Adrenal gland (tissue), 9 donors: ENCODE measurements at regions not wholly inside any gene's neighbourhood (a gene's known extent, or its start where the extent isn't known, plus 50 kb on each side); places are given as distances from the start of the nearest gene placed in this dataset.
"Not testable (repeated sequence)": the region's sequence is repeated elsewhere in the genome, so short reads cannot be mapped to it uniquely, and the experiment has no call there.

Experiments used
- DNase-seq, 7 donors: peaks; one replicate each; pipeline ENCODE4 v3.0.0-alpha.2; 2019 to 2020
- H3K27ac ChIP-seq, 5 donors: fragments of 200-600 bp; sonication (generic) in 4 of 5; 1 replicate in 3 of 5; 2 replicates in 2 of 5; pipeline versions ENCODE4 v1.5.1 to v1.8.0; 2016 to 2020; ENCODE audit warnings: mild to moderate bottlenecking in 1 of 5
- H3K27me3 ChIP-seq: fragments of 200-600 bp; 2 replicates; pipeline ENCODE4 v1.8.0; 2021
- H3K36me3 ChIP-seq, 2 donors: fragments of 200-600 bp; replicated peaks in 1 of 2; 1 replicate in 1 of 2; 2 replicates in 1 of 2; pipeline versions ENCODE4 v1.5.1 to v1.8.0; 2018 to 2022
- H3K4me1 ChIP-seq, 2 donors: fragments of 200-600 bp; replicated peaks in 1 of 2; 1 replicate in 1 of 2; 2 replicates in 1 of 2; pipeline versions ENCODE4 v1.5.1 to v1.8.0; 2018 to 2021
- H3K4me3 ChIP-seq, 4 donors: fragments of 200-600 bp; sonication (generic) in 3 of 4; one replicate each; pipeline ENCODE4 v1.5.1; 2016 to 2018
- H3K9me3 ChIP-seq, 3 donors: fragments of 200-600 bp; sonication (generic) in 1 of 3; replicated peaks in 1 of 3; 1 replicate in 2 of 3; 2 replicates in 1 of 3; pipeline versions ENCODE4 v1.5.1 to v1.8.0; 2016 to 2021
- CTCF ChIP-seq, 6 experiments: fragments of 450-650 bp in 4 of 6; fragments of 200-600 bp in 2 of 6; sonication (generic) in 1 of 6; IDR thresholded peaks; 1 replicate in 5 of 6; 2 replicates in 1 of 6; pipeline versions ENCODE4 v1.5.1 to v1.8.0; 2016 to 2021; ENCODE audit warnings: antibody characterized with exemption in 6 of 6, mild to moderate bottlenecking in 2 of 6, moderate library complexity in 1 of 6
- POLR2A ChIP-seq, 2 donors: fragments of 450-650 bp; IDR thresholded peaks; one replicate each; pipeline ENCODE4 v1.6.1; 2017; ENCODE audit warnings: antibody characterized with exemption in 2 of 2, mild to moderate bottlenecking in 2 of 2, moderate library complexity in 1 of 2
- WGBS, 4 donors: extraction: QIAGEN DNeasy Blood & Tissue Kit in 2 of 4; methylation state at CpG; one replicate each; pipeline versions ENCODE4 v1.1.5 to v1.1.7; 2013 to 2017; 5-methylcytosine and 5-hydroxymethylcytosine counted together
- intact Hi-C, 2 donors: fragments of 100-400 bp; cut with DNase I; formaldehyde crosslinking; loops; one replicate each; pipeline versions ENCODE4 v1.14.1 to v1.15.0; 2022 to 2023
- donor health status: healthy with polysubstance abuse.
- donor health status: Bipolar disorder and iron deficiency.
- donor health status: DM: yes; HTN: yes; CAD: no.
- donor health status: DM: no; HTN: no; CAD: no.
- donor health status: DM: no; HTN: no; CAD: no.

GRCh38 chr15:77905301-77905920, 172.1 kb downstream of the TBC1D2B start:
- H3K27ac ChIP-seq: no peak overlapping the region
- H3K9me3 ChIP-seq: no peaks in the 10 kb centered on the region
- WGBS, 4 donors: 79 to 91% (median 87%) methylated on average over 4 to 13 of the region's 13 CpGs
- intact Hi-C loops: no loop called here
- H3K4me1 ChIP-seq: no peaks in the 10 kb centered on the region
- DNase-seq: peak in 2 of 7 donors; percentile 14
- TF ChIP-seq CTCF (IDR thresholded peaks at IDR 0.05) (no peak), POLR2A (IDR thresholded peaks at IDR 0.05) (no peak)
- H3K4me3 ChIP-seq: no peak overlapping the region
- H3K27me3 ChIP-seq: no peaks in the 10 kb centered on the region
- no peaks in the 10 kb centered on the region for H3K36me3 ChIP-seq

- Histone ChIP-seq H3K4me1 (no peaks in the 10 kb centered on the region), H3K9me3 (no peaks in the 10 kb centered on the region), H3K27ac (no peak overlapping the region), H3K4me3 (no peak overlapping the region), H3K36me3 (no peaks in the 10 kb centered on the region), H3K27me3 (no peaks in the 10 kb centered on the region)
- no peak for TF ChIP-seq POLR2A (IDR thresholded peaks at IDR 0.05)
- intact Hi-C loops: no loop called here
- DNase-seq: no peak
- 56 to 76% (median 66%) methylated on average over 3 to 5 of the region's 5 CpGs for WGBS, 4 donors
Measured at GRCh38 chr15:77904901-77905300, 172.6 kb downstream of the TBC1D2B start.

GRCh38 chr15:77904436-77904821, 173.1 kb downstream of the TBC1D2B start:
- no peaks in the 10 kb centered on the region for H3K27me3 ChIP-seq
- intact Hi-C loops: no loop called here
- H3K9me3 ChIP-seq: no peaks in the 10 kb centered on the region
- H3K4me3 ChIP-seq: no peak overlapping the region
- WGBS, 4 donors: 73 to 100% (median 84%) methylated on average over 2 to 5 of the region's 5 CpGs
- TF ChIP-seq POLR2A (IDR thresholded peaks at IDR 0.05): no peak
- no peak for TF ChIP-seq CTCF (IDR thresholded peaks at IDR 0.05)
- H3K36me3 ChIP-seq: no peaks in the 10 kb centered on the region
- no peak for DNase-seq
- H3K4me1 ChIP-seq: no peaks in the 10 kb centered on the region
- H3K27ac ChIP-seq: no peak overlapping the region

- DNase-seq: peak in 1 of 7 donors; percentile 9
- 73 to 90% (median 87%) methylated on average over 3 to 30 of the region's 30 CpGs for WGBS, 4 donors
- H3K4me3 ChIP-seq, H3K36me3 ChIP-seq, intact Hi-C loops, H3K9me3 ChIP-seq, H3K27ac ChIP-seq, H3K4me1 ChIP-seq, H3K27me3 ChIP-seq: not testable (repeated sequence)
Measured at GRCh38 chr15:77903761-77904435, 173.6 kb downstream of the TBC1D2B start.

- DNase-seq: peak in 2 of 7 donors; percentile 16 to 24
- 37 to 67% (median 43%) methylated on average over 4 to 13 of the region's 13 CpGs for WGBS, 4 donors
- H3K9me3 ChIP-seq, H3K4me1 ChIP-seq, H3K36me3 ChIP-seq, H3K27ac ChIP-seq, intact Hi-C loops, H3K4me3 ChIP-seq, H3K27me3 ChIP-seq: not testable (repeated sequence)
- peak; percentile 33 to 61 (median 46) for TF ChIP-seq CTCF (IDR thresholded peaks at IDR 0.05)
Measured at GRCh38 chr15:77902921-77903760, 174.4 kb downstream of the TBC1D2B start.
